HG02870 (cell line): ENCODE measurements at regions not wholly inside any gene's neighbourhood (a gene's known extent, or its start where the extent isn't known, plus 50 kb on each side); places are given as distances from the start of the nearest gene placed in this dataset.
"Not testable (repeated sequence)": the region's sequence is repeated elsewhere in the genome, so short reads cannot be mapped to it uniquely, and the experiment has no call there.

ENCODE experiments used
- ATAC-seq: cut with Tn5 transposase; IDR thresholded peaks from one replicate; pipeline ENCODE4 v1.9.1; 2021; ENCODE audit warnings: mild to moderate bottlenecking, moderate library complexity; ENCODE audit not compliant: unreplicated experiment

DNA sequence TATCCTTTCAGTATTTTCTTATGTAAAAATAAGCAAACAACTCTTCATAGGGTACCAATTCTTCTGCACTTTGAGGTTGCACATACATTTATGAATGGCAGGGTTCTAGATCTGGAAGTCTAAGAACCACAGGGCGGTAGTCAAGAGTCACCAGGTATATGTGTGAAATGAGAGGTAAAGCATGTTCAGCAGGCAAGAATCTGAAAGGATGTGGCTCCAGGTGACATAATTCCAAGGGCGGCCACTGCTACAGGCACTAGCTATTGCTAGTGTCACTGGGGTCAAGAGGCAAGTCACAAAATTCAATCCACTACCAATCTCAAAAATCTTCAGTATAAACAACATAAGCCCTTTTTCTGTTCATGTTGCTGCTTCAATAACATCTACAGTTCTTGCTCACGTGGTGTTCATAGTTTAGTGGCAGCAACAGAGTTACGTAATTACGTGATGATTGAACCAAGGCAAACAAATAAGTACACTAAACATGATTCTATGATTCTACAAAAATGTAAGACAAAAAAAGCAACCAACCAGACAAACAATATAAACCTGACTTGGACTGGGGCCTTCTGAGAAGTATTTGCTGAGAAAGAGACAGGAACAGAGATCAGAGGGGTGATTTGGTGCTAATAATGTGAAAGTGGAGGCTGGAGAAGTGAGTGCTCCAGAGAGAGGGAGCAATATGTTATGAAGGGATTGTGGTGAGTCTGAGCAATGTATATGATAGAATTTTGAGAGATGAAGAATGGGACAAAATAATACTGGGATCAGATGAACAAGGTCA, 101.7 kb downstream of the NAA11 start:
- ATAC-seq, result no peak

DNA sequence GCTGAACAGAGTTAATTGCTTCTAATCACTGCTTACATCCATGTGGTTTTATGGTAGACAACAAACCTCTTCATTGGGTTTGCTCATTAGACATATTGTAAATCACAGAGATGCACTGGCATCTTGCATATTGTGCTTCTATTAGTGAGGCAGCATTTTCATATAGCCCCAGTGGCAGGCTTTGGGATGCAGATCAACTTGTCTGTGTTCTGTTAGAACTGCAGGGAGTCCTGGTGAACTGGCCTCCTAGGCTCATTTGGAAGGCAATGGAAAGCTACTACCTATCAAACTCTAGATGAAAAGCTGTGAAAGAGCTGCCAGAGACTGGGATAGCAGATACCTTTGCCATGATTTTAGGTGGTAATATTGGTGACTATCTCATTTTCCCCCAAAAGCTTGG, 108.8 kb downstream of the NAA11 start:
- no peak for ATAC-seq

- ATAC-seq, result no peak
Measured at GRCh38 chr4:79213702-79214101, 112.2 kb downstream of the NAA11 start.

GRCh38 chr4:79213010-79213409, 112.9 kb downstream of the NAA11 start:
- ATAC-seq, result no peak

DNA sequence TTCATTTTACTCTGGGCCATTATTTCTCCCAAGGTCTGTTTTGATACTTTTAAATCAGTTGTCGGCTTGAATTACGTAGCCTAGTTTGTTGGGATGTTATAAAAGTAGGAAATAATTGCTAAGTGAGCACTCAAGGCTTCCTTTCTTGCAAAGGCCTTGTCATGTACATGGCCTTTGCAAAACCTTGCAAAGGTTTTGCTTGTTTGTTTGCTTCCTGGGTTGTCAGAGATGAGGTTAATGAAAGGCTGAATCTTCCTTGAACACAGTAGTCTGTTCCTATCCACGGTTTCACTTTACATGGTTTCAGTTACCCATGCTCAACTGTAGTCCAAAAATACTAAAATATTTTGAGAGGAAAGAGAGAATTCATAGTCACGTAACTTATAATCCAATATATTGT, 113.5 kb downstream of the NAA11 start:
- no peak for ATAC-seq

- no peak for ATAC-seq
Measured at GRCh38 chr4:79211490-79211889, 114.4 kb downstream of the NAA11 start.

DNA sequence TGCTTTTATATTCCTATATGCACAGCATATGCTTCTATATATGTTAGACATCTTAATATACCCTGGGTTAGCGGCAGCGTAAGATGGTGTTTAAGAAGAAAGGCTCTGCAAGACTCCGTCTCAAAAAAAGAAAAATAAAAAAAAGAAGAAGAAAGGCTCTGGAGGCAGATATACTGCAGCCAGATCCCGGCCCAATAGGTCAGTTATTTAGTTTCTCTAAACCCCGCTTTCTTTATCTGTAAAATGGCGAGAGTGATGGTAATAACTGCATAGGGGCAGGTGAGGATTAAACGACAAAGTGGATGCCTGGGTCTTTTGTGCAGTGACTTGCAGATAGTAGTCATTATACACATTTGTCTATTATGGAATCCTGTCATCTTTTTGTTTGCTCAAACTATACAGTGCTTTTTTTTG, 115.2 kb downstream of the NAA11 start:
- ATAC-seq, result no peak

- ATAC-seq, result no peak
Measured at GRCh38 chr4:79209822-79210635, 115.8 kb downstream of the NAA11 start.

DNA sequence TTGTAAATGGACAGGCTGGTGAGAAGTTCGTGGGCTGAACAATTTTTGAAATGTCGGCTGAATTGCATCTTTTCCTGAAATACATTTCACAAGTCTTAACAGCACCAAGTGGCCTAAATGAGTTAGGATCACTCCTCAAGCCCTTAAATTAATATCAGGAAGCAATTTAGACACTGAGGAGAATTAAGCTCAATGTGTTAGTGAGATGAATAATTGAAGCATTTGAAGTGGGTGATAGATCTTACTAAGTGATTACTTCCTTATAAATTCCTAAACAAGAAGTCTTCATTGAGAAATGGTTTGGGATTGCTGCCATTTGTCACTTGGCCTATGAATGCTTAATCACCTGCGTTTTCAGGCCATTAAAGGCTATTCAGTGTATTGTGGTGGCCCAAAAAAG, 116.8 kb downstream of the NAA11 start:
- ATAC-seq, result no peak

- no peak for ATAC-seq
Measured at GRCh38 chr4:79207281-79207680, 118.6 kb downstream of the NAA11 start.

DNA sequence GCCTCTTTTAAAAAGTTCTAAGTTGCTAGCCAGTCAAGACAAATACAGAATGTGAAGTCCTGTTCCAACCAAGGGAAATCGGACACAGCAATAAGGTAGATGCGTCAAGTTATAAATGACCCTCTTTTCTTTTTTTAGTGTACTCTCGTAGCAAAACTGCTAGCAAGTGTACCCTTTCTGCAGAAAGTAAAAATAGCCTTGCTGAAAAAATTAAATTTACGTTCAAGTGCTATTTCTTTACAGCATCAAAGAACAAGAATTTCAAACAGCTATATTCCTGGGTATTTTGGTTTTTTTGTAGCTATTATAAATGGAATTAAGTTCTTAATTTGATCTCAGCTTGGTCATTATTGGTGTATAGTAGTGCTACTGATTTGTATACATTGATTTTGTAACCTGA, 119.2 kb downstream of the NAA11 start:
- ATAC-seq, result no peak

GRCh38 chr4:79205121-79205520, 120.7 kb downstream of the NAA11 start:
- ATAC-seq, result no peak

GRCh38 chr4:79201971-79202370, 123.9 kb downstream of the NAA11 start:
- ATAC-seq, result no peak

DNA sequence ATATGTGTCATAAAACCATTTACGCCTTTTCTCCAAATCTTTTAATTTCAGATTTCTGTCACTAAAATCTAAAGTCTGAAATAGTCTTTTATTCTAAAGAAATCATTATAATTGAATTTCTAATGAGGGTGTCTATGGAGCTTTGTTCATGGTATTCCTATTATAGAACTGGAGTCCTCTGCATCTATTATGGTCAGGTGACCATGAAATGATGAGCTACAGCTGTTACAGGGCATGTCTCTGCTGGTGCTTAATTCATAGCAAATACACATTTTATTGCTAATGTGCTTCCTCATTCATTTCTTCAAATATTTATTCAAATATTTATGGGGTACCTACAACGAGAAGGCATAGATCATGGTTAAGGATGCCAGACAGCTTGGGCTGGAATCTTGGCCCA, 126.1 kb downstream of the NAA11 start:
- no peak for ATAC-seq

DNA sequence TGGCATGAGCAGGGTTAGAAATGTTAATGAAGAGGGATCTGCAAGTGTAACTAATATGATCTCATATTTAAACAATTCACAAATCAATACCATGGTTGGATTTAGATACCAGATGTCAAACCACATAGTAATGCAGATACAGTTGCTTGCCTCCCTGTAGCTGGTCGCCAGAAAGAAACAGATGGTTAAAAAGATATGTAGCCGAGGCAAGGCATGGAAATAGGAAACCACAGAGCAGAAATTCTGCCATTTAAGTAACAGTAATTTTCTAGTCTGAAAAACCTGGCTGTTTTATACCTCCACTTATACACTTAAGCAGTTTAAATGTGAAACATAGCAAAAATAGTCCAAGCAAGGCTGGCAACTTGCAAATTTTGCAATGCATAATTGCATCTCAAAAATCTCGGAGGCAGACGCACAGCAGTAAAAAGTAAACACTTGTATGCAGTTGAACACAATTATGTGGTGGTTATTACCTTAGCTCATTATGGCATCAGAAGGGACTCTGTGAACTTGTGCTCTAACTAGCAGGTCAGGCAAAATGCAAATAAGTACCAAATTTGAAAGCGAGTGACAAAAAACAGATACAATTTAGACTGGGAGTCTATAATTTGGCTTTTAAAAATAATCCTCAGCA, 126.8 kb downstream of the NAA11 start:
- ATAC-seq, result no peak

DNA sequence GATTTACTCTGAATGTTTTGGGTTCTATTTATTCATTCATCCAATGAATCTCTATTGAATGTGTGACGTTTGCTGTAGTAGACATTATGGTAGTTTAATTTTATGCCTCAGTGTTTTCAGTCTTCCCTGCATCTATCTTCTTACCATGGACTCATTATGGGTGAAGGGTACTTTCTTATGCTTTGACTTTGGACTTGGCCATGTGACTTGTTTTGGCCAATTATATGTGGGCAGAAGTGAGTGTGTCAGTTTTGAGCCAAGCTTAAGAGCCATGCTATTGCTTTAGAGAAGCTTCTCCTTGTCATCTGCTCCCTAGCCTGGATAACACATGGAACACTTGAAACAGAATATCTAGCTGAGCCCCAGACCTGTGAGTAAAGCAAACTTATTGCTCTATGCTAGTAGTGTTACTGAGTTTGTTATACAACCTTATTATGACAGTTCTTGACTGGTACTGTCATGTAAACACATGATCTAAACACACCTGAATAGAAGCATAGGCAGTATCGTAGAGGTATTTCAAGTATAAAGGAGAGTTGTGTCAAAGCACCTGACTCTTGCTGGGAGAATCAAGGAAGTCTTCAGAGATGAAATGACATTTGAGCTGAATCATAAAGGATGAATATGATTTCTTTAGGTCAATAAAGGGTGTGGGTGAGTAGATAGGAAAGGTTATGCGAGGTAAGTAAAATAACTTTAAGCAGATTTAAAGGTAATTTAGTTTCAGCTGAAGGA, 128.4 kb downstream of the NAA11 start:
- ATAC-seq, result no peak

DNA sequence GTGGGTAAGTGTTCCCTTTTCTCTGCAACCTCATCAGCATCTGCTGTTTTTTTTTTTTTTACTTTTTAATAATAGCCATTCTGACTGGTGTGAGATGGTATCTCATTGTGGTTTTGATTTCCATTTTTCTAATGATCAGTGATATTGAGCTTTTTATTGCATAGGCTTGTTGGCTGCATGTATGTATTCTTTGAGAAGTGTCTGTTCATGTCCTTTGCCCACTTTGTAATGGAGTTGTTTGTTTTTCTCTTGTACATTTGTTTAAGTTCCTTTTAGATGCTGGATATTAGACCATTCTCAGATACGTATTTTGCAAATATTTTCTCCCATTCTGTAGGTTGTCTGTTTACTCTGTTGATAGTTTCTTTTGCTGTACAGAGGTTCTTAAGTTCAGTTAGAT, 134.6 kb downstream of the NAA11 start:
- not testable (repeated sequence) for ATAC-seq

DNA sequence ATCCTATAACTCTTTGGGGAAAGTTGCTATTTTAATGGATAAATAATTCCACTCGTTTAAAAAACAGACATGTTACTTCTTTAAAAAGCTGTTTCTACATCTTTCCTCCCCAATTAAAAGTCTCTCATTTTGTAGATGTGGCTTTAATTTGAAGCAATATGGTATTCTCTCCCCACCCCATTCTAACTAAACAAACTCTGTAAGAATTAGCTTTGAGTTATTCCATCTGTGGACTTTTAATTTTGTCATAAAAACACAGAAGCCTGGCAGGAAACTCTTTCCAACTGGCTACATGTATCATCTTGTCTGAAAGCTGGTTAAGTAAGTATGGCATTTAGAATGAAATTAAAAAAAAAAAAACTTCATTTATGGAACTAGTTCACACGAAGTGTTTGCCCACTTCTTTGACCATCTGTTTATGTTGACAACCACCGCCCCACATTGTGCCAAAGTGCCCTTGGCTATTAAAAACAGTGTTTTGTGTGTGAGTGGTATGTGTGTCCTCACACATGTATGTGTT, 140.3 kb downstream of the NAA11 start:
- ATAC-seq, result no peak

- ATAC-seq, result no peak
Measured at GRCh38 chr4:79184476-79184875, 141.4 kb downstream of the NAA11 start.

- peak; percentile 52 for ATAC-seq
Measured at GRCh38 chr4:79182209-79182608, 143.7 kb downstream of the NAA11 start.

DNA sequence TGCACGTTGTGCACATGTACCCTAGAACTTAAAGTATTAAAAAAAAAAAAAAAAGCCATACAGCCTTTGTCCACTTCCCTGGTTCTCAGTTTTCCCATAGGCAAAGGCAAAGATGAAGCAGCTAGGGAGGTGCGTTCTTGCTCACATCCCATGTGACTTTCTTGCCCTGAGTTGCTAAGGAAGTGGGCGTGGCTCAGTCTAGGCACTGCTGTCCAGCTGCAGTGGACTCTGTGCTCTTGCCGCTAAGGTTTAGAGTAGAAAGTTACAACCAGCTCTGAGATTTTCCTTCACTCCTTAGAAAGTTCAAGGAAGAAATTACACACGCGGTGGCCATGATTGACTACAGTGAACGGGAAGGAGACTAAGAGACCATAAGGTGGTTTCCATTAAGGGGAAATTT, 144.7 kb downstream of the NAA11 start:
- no peak for ATAC-seq
